ENCODE measurements at regions not wholly inside any gene's neighbourhood (a gene's known extent, or its start where the extent isn't known, plus 50 kb on each side); places are given as distances from the start of the nearest gene placed in this dataset.

DNA sequence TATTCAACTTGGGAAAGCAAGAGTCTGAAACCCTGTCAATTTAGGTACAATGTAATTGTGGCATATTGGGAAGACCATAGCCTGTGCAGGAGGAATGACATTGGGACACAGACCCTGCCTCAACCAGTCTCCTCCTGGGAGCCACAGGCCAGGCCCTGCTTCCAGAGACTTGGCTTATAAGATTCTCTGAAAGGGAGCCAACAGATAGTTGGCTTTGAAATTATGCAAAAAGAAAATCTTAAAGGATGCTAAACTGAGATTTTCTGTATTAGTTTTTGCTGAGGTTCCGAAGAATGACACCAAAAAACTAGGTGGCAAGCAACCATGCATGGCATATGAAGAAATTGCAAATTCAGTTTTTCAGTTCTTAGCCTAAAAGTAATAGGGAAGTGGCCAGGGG is 76.4 kb upstream of the CYRIA start:
- ChIA-PET CTCF (no interaction called here), RAD21 (ENCODE audit: low non-redundant PET in 1 of 2, low total read pairs in 2 of 2, uncharacterized antibody in 2 of 2, unreplicated experiment in 2 of 2) (no interaction called here), POLR2A (no interaction called here)
- DNase-seq (ENCODE audit: low read depth, low spot score) (no peak), ATAC-seq (no peak)
- Histone ChIP-seq H3K9me3 (ENCODE audit: control insufficient read depth in 1 of 2, insufficient read depth in 1 of 2, low read depth in 1 of 2, low read length in 2 of 2) (no peaks in the 10 kb centered on the region), H3K79me2 (ENCODE audit: insufficient read depth, low read length) (no peaks in the 10 kb centered on the region), H3K27me3 (ENCODE audit: insufficient read depth, low read length) (peaks cover 4% of the 10 kb centered on the region; the same call in 1 of the 2 replicates), H3K4me2 (ENCODE audit: low read length) (no peak overlapping the region), H3K4me1 (ENCODE audit: control insufficient read depth in 1 of 2, insufficient read depth in 2 of 2, low read length in 2 of 2) (no peaks in the 10 kb centered on the region), H3K4me3 (replicated peaks in 1 of 2; ENCODE audit: low read depth in 1 of 2, low read length in 2 of 2) (no peak overlapping the region), H4K20me1 (ENCODE audit: insufficient read depth) (no peaks in the 10 kb centered on the region), H2AFZ (ENCODE audit: low read depth, low read length, poor library complexity, severe bottlenecking) (no peak overlapping the region), H3K36me3 (ENCODE audit: control insufficient read depth in 1 of 2, insufficient read depth in 2 of 2, low read length in 2 of 2) (no peaks in the 10 kb centered on the region), H3K9me2 (ENCODE audit: insufficient read depth) (no peaks in the 10 kb centered on the region), H3K27ac (ENCODE audit: low read depth, low read length) (no peak overlapping the region), H3K9ac (ENCODE audit: low read length) (no peak overlapping the region)
- intact Hi-C loops (cut with micrococcal nuclease): no loop called here
- TF ChIP-seq, protein P1, sequence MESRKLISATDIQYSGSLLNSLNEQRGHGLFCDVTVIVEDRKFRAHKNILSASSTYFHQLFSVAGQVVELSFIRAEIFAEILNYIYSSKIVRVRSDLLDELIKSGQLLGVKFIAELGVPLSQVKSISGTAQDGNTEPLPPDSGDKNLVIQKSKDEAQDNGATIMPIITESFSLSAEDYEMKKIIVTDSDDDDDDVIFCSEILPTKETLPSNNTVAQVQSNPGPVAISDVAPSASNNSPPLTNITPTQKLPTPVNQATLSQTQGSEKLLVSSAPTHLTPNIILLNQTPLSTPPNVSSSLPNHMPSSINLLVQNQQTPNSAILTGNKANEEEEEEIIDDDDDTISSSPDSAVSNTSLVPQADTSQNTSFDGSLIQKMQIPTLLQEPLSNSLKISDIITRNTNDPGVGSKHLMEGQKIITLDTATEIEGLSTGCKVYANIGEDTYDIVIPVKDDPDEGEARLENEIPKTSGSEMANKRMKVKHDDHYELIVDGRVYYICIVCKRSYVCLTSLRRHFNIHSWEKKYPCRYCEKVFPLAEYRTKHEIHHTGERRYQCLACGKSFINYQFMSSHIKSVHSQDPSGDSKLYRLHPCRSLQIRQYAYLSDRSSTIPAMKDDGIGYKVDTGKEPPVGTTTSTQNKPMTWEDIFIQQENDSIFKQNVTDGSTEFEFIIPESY (IDR thresholded peaks at IDR 0.05; ENCODE audit: extremely low read depth, insufficient replicate concordance, low read length): no peak
- BruUV-seq (replicated peaks): no TSS peak

DNA sequence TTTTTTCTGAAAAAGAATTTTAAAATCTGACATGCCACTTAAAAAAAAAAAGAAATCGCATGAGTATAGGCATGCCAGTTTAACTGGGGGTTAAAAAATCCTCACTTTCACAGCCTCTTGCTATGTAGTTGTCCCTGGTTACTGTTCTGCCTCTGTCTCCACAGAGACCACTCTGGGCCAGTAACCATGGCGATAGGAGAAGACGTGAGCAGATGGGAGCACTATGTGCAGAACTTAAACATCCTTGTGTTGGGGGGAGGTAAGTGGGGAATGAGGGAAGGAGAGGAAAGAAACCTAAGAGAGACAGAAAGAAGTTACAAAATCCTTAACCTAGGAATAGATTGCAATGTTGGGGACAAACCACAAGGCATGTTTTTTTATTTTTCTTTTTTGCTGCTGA is 75.9 kb upstream of the CYRIA start:
- intact Hi-C loops (cut with micrococcal nuclease): no loop called here
- RAD21 ChIA-PET (ENCODE audit: low non-redundant PET in 1 of 2, low total read pairs in 2 of 2, uncharacterized antibody in 2 of 2, unreplicated experiment in 2 of 2): no interaction called here

More for the DNA sequence above, 75.9 kb upstream of the CYRIA start:
- Histone ChIP-seq H3K4me3 (replicated peaks in 1 of 2; ENCODE audit: low read depth in 1 of 2, low read length in 2 of 2) (no peak overlapping the region), H4K20me1 (ENCODE audit: insufficient read depth) (no peaks in the 10 kb centered on the region), H3K9ac (ENCODE audit: low read length) (no peak overlapping the region), H3K4me1 (ENCODE audit: control insufficient read depth in 1 of 2, insufficient read depth in 2 of 2, low read length in 2 of 2) (no peaks in the 10 kb centered on the region), H3K27ac (ENCODE audit: low read depth, low read length) (no peak overlapping the region), H3K36me3 (ENCODE audit: control insufficient read depth in 1 of 2, insufficient read depth in 2 of 2, low read length in 2 of 2) (no peaks in the 10 kb centered on the region), H3K27me3 (ENCODE audit: insufficient read depth, low read length) (no peaks in the 10 kb centered on the region), H3K79me2 (ENCODE audit: insufficient read depth, low read length) (no peaks in the 10 kb centered on the region), H3K9me2 (ENCODE audit: insufficient read depth) (no peaks in the 10 kb centered on the region), H3K9me3 (ENCODE audit: control insufficient read depth in 1 of 2, insufficient read depth in 1 of 2, low read depth in 1 of 2, low read length in 2 of 2) (no peaks in the 10 kb centered on the region), H3K4me2 (ENCODE audit: low read length) (no peak overlapping the region), H2AFZ (ENCODE audit: low read depth, low read length, poor library complexity, severe bottlenecking) (no peak overlapping the region)
- CTCF ChIA-PET: no interaction called here
- ATAC-seq (no peak), DNase-seq (ENCODE audit: low read depth, low spot score) (no peak)
- POLR2A ChIA-PET: no interaction called here
- no peak for TF ChIP-seq RAD21 (IDR thresholded peaks at IDR 0.05; ENCODE audit: low read depth)
- TF ChIP-seq EGR1 (IDR thresholded peaks at IDR 0.05; ENCODE audit: low read depth): no peak
- TF ChIP-seq YY1 (IDR thresholded peaks at IDR 0.05; ENCODE audit: extremely low read depth, insufficient replicate concordance, low read depth, low read length): no peak
- TF ChIP-seq EZH2phosphoT487 (IDR thresholded peaks at IDR 0.05; ENCODE audit: borderline replicate concordance): no peak
- no peak for TF ChIP-seq SP1 (IDR thresholded peaks at IDR 0.05; ENCODE audit: low read depth)
- no peak for TF ChIP-seq SRF (IDR thresholded peaks at IDR 0.05; ENCODE audit: low read depth)
- TF ChIP-seq, protein P2, sequence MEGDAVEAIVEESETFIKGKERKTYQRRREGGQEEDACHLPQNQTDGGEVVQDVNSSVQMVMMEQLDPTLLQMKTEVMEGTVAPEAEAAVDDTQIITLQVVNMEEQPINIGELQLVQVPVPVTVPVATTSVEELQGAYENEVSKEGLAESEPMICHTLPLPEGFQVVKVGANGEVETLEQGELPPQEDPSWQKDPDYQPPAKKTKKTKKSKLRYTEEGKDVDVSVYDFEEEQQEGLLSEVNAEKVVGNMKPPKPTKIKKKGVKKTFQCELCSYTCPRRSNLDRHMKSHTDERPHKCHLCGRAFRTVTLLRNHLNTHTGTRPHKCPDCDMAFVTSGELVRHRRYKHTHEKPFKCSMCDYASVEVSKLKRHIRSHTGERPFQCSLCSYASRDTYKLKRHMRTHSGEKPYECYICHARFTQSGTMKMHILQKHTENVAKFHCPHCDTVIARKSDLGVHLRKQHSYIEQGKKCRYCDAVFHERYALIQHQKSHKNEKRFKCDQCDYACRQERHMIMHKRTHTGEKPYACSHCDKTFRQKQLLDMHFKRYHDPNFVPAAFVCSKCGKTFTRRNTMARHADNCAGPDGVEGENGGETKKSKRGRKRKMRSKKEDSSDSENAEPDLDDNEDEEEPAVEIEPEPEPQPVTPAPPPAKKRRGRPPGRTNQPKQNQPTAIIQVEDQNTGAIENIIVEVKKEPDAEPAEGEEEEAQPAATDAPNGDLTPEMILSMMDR (IDR thresholded peaks at IDR 0.05 in 2 of 3, conservative IDR thresholded peaks at IDR 0.05 in 1 of 3; ENCODE audit: borderline replicate concordance in 1 of 3, insufficient read depth in 1 of 3, low read depth in 2 of 3, low read length in 2 of 3): no peak
- TF ChIP-seq ZNF274 (IDR thresholded peaks at IDR 0.05; ENCODE audit: low read depth, low read length): no peak
- TF ChIP-seq, protein P3, sequence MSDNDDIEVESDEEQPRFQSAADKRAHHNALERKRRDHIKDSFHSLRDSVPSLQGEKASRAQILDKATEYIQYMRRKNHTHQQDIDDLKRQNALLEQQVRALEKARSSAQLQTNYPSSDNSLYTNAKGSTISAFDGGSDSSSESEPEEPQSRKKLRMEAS (IDR thresholded peaks at IDR 0.05): no peak
- TF ChIP-seq, protein P1 (IDR thresholded peaks at IDR 0.05; ENCODE audit: extremely low read depth, insufficient replicate concordance, low read length): no peak
- TF ChIP-seq ZFX (IDR thresholded peaks at IDR 0.05): no peak
- BruUV-seq (replicated peaks): no TSS peak

Data from HCT116 (cell line).